ENCODE measurements at regions not wholly inside any gene's neighbourhood (a gene's known extent, or its start where the extent isn't known, plus 50 kb on each side); places are given as distances from the start of the nearest gene placed in this dataset.

DNA sequence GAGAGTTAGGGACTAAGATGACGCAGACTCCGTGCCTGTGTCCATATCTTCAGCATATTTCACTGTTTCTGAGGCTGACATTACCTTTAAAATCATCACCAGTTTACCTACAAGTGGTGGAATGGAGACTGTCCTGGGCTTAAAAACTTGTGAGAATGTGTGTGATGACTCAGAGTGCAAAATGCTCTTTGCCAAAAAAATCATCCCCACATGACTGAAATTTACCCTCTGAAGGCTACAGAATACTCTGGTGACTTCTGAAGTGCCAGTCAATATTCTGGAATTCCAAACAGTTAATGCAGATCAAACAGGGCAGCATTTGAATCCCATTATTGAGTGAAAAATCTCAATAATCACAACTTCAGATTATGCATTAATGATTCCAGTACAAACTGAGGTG is 901.4 kb downstream of the EFNB2 start:
- TF ChIP-seq, protein P1, sequence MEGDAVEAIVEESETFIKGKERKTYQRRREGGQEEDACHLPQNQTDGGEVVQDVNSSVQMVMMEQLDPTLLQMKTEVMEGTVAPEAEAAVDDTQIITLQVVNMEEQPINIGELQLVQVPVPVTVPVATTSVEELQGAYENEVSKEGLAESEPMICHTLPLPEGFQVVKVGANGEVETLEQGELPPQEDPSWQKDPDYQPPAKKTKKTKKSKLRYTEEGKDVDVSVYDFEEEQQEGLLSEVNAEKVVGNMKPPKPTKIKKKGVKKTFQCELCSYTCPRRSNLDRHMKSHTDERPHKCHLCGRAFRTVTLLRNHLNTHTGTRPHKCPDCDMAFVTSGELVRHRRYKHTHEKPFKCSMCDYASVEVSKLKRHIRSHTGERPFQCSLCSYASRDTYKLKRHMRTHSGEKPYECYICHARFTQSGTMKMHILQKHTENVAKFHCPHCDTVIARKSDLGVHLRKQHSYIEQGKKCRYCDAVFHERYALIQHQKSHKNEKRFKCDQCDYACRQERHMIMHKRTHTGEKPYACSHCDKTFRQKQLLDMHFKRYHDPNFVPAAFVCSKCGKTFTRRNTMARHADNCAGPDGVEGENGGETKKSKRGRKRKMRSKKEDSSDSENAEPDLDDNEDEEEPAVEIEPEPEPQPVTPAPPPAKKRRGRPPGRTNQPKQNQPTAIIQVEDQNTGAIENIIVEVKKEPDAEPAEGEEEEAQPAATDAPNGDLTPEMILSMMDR (IDR thresholded peaks at IDR 0.05) = no peak
- no peak for TF ChIP-seq POLR2A (IDR thresholded peaks at IDR 0.05)
